SIG-M5 treated with dmso at 0.1 percent for 504 hours (cell line): ENCODE measurements at regions not wholly inside any gene's neighbourhood (a gene's known extent, or its start where the extent isn't known, plus 50 kb on each side); places are given as distances from the start of the nearest gene placed in this dataset.

ENCODE experiments used
- DNase-seq: peaks from one replicate; lab custom pipeline; 2025; ENCODE audit not compliant: unreplicated experiment; lab: John Stamatoyannopoulos, UW

DNA sequence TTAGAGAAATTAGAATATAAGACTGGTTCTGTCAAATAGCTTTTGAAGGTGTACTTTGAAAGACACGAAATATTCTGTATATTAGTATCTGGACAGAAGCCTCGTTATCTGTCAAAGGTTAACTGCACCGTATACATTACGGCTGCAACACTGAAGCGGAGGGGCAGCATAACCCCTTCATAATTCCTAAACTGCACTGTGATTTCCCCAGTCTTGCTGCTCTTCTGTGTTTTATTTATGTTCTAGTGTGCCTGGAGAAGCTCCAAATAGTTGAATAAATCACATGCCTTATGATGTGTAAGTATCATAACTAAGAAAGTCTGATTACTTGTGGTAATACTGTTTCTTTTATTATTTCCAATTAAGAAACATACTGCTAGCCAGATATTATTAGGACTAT is 285.7 kb upstream of the ROBO2 start:
- no peak for DNase-seq

- DNase-seq: no peak
Observed at GRCh38 chr3:76756577-76756976, 283.3 kb upstream of the ROBO2 start.

GRCh38 chr3:76760336-76760735 is 279.6 kb upstream of the ROBO2 start:
- no peak for DNase-seq

GRCh38 chr3:76765511-76765910 is 274.4 kb upstream of the ROBO2 start:
- DNase-seq: no peak

GRCh38 chr3:76768912-76769311 is 271.0 kb upstream of the ROBO2 start:
- no peak for DNase-seq

DNA sequence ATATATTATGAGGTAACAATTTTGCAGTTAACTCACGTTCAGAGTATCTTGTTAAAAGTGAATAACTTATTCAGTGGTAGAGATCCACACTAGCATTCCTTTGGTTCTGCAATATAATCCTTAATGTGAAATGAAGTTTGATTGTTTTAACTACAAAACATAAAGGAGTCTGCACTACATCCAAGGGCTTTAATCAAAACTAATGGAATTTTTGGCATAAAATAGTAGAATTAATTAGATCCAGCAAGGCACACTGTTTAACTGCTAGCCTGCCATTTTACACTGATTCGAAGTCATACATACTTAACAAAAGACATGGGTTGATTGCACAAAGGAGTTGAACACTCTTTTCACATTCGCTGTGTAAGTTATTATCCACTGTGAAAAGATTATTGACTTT is 263.0 kb upstream of the ROBO2 start:
- no peak for DNase-seq

GRCh38 chr3:76788206-76788605 is 251.7 kb upstream of the ROBO2 start:
- no peak for DNase-seq

DNA sequence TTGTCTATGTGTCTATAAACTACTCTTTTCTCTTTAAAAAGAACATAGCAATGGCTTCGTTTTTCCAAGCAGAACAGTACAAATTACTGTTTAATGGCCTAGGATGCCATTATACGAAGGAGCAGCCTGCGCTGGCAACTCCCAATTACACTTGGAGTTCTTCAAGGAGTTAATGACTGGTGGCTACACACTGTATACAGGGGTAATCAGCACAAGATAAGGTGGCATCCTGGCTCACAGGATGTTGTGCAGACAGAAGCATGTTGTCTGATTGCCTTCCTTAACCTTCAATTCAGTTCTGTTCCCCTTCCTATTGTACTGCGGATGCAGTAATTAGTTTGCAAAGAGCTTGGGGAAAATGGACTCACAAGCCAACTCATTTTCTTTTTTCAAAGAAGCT is 250.7 kb upstream of the ROBO2 start:
- DNase-seq: no peak

DNA sequence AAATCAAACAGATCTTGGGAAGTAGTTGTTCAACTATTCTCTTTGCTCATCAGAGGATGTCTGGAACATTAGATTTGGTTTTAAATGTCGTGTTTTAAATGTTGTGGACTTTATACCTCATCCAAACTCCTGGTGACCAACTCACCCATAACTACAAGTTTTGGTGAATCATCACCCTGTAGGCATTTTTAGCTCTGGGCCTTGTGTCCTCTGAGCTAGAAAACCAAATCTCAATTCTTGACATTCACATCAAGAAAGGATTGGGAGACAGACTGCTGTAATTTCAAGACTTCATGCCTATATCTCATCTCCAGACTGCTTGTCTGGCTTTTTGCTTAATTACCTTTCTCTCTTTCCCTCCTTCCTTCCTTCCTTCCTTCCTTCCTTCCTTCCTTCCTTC is 228.5 kb upstream of the ROBO2 start:
- DNase-seq: no peak

GRCh38 chr3:76812649-76813242 is 227.2 kb upstream of the ROBO2 start:
- DNase-seq: no peak

GRCh38 chr3:76815561-76815960 is 224.3 kb upstream of the ROBO2 start:
- no peak for DNase-seq

DNA sequence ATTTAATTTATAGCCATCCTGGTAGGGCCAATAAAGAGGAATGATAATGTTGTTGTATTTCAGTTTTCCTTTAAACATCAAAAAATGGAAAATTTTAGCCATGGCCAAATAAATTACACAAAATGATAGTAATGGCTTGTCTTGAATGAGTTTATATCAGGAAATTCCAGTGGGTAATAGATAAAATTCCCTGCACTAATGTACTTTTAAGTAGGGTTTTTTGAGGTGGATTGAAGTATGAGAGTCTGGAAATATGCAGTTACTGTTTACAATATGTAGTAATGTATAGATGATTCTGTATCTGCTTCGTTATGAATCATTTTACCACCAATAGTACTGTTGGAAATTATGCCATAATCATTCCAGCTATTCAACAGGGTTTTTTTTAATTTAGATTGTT is 219.4 kb upstream of the ROBO2 start:
- DNase-seq: no peak

DNA sequence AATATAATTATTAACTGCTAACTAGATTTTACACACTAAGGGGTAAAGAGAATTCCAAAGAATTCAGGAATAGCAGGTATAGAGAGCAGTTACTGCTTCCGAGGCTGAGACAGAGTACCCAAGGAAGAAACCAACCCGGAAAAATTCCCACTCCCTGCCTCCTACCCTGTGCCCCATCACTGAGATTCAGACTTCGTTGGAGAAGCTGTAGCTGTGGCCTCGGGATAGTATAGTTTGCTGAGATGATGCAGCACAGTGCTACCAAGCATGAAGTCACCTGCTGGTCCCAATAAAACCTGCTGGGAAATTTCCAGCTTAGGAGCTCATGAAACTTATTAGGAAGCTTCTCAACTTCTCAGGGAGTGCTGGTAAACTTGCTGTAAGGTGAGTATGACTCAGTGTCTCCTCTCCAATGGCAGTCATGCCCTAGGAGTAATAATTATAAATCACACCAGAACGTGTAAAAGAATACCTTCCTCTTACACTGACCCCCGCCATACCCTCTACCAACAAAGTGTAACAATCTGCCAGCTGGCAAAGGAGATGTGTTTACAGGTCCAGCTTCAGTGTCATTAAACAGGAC is 215.2 kb upstream of the ROBO2 start:
- no peak for DNase-seq

DNA sequence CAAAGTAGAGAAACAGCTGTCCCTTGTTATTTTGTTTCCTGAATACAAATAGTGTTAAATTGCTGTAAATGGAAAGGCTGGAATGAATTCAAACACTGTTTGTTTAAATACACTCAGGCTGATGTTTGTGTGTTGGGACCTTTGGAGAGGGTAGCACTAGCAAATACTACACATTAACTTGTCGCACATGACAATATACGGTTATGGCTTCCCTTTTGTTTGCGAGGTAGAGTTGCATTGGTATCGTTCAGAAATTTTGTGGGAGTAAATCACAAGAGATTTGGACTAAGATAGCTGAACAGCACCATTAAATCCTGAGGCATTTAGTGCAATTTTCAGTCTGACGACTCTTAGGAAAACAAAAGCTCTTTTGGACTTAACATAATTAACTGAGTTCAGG is 213.0 kb upstream of the ROBO2 start:
- no peak for DNase-seq

GRCh38 chr3:76827701-76828226 is 212.1 kb upstream of the ROBO2 start:
- no peak for DNase-seq

GRCh38 chr3:76834657-76835056 is 205.2 kb upstream of the ROBO2 start:
- DNase-seq: no peak

DNA sequence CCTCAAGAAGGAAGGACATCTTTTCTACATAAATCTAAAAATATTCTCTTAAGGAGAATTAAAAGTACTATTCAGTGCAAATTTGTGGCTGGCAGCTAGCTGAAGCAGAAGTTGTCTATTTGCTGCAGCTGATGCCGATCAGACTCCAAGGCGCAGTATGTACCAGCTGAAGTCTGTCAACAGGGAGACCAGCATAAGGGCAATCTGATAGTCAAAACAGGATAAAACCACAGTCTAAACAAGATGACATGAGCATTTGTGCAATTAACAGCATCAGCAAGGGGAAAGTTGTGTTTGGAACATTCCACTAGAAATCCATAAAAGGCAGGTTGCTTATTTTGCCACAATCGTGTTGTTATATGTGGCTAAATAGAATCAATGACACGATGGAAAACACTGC is 198.2 kb upstream of the ROBO2 start:
- DNase-seq: no peak

DNA sequence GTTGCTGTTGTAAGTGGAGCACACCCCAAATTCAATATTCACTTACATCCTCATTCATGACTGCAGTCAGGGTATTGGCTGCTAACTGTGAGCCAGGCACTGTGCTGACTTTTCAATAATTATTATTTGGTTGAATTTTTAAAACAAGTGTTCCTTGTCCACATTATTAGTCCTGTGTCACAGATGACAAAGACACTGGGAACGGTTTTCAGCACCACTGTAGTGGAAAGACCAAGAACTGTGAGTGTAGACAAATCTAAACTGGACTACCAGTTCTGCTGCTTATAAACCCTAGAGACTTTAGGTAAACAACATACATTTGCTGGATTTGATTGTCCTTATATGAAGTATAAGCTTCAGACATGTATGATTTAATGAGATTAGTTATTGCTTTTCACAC is 197.7 kb upstream of the ROBO2 start:
- DNase-seq: no peak

GRCh38 chr3:76855451-76855850 is 184.4 kb upstream of the ROBO2 start:
- no peak for DNase-seq

DNA sequence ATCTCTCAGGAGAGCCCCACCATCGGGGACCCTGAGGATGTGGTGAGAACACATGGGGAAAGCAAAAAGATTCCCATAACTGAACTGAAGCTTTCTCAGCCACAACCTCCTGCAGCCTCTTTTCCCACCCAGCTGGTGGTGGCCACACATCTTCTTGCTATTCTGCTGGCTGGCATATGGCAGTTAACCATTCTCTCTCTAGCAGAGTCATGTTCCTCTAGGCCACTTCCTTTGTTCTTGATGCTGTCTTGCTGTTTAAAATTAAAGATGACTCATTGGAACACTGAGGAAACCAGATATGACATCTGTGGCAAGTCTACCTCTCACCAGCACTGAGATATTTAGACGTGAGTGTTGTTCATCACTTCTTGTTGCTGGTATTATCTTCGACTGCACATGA is 180.3 kb upstream of the ROBO2 start:
- no peak for DNase-seq

DNA sequence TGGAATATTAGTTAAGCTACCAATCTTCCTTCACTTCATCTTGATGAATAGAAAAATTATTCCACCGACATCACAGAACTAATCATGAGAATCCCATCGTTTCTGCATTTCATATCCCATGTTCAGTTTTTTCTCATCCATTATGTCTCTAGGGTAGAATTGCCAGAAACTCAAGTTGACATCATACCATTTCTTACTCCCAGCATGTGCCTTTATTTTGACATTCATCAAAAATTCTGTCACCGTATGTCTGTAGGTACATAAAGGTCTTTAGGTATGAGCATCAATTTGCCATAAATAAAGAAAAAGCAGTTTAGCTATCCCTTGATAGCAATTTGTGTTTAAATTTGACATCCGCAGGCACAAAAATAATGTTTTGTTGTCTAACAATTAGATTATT is 175.5 kb upstream of the ROBO2 start:
- no peak for DNase-seq

DNA sequence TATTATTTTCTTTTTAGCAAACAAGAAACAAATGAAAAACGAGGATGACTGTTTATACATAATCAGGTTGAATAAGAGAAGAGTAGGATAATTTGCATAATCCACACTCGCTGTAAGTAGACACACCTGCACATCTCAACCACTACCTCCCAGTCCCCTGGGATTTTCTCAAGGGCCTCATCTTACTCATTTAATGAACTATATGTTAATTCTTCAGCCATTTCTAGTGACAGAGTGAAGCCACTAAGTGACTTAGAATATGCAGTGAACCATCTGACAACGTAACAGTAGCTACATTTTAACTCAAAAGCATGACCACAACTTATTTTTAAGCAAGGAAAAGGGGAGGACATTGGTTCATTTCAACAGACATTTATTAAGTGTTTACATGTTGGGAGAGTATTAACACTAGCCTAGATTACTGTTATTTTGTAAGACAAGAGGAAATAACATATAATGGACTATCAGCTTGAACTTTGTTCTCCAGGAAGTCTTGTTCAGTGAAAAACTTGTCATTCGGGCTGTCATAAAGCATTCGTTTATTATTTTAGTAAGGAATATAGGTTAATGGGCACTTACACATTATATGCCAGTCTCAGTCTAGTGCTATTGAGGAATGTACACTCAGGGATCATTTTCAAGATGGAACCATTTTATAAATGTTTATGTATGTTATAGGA is 173.0 kb upstream of the ROBO2 start:
- DNase-seq: no peak
